OCI-LY1 (cell line): ENCODE measurements at regions not wholly inside any gene's neighbourhood (a gene's known extent, or its start where the extent isn't known, plus 50 kb on each side); places are given as distances from the start of the nearest gene placed in this dataset.

Experiments used
- CTCF ChIP-seq: fragments of 200-600 bp; sonication (generic), shearing (Covaris generic); IDR thresholded peaks from 2 replicates; pipeline ENCODE4 v1.5.1; 2017; ENCODE audit warnings: mild to moderate bottlenecking, antibody characterized with exemption, low read length, moderate library complexity, mixed read lengths
- EZH2 ChIP-seq: fragments of 200-600 bp; sonication (generic), shearing (Covaris generic); IDR thresholded peaks from 2 replicates; pipeline ENCODE4 v1.8.0; 2017; ENCODE audit warnings: borderline replicate concordance, mixed run types, mild to moderate bottlenecking, antibody characterized with exemption, low read length, moderate library complexity, mixed read lengths

DNA sequence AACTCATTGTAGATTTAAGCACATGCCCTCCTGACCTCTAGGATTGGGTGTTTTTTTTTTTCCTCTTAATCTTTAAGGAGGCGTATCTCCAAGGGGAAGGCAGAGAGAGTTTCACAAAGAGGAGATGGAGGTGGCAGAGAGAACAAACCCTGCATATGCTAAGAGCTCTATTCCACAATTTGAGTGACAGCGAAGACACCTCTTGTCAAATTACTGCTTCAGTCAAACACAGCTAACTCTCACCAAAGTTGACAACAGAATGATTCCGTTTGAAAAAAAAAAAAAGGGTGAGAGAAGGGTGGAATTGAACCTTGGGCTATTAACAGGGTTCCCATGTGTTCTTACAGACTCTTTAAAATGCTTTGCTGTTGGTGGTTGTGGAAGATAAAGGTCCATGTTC lies 112.6 kb downstream of the NXPE2 start:
- no peak for TF ChIP-seq CTCF
- no peak for TF ChIP-seq EZH2
